ENCODE measurements at regions not wholly inside any gene's neighbourhood (a gene's known extent, or its start where the extent isn't known, plus 50 kb on each side); places are given as distances from the start of the nearest gene placed in this dataset.

GRCh38 chr10:8418631-8419030 is 364.1 kb downstream of the GATA3 start (continued):
- TF ChIP-seq CTCF (IDR thresholded peaks at IDR 0.05; ENCODE audit: low read depth, low read length, missing input control): no peak
- TF ChIP-seq GABPA (IDR thresholded peaks at IDR 0.05 in 1 of 2, conservative IDR thresholded peaks at IDR 0.05 in 1 of 2): no peak
- TF ChIP-seq RXRA (IDR thresholded peaks at IDR 0.05): no peak
- no peak for TF ChIP-seq ZBTB33 (IDR thresholded peaks at IDR 0.05)
- TF ChIP-seq FOXA2 (IDR thresholded peaks at IDR 0.05): no peak
- TF ChIP-seq FOXA1 (IDR thresholded peaks at IDR 0.05): no peak

GRCh38 chr10:8420182-8420581 is 365.7 kb downstream of the GATA3 start:
- no peaks in the 10 kb centered on the region for H3K9me3 ChIP-seq (ENCODE audit: control insufficient read depth in 4 of 4, low read length in 3 of 4)
- H3K27me3 ChIP-seq (ENCODE audit: control insufficient read depth in 4 of 4, insufficient read depth in 4 of 4, low read length in 3 of 4): no peaks in the 10 kb centered on the region
- H3K4me3 ChIP-seq (ENCODE audit: low read depth in 1 of 3, low read length in 3 of 3): no peak overlapping the region
- H3K27ac ChIP-seq (ENCODE audit: low read depth in 1 of 2, low read length in 2 of 2): no peak overlapping the region
- no peak overlapping the region for H3K9ac ChIP-seq (ENCODE audit: low read depth in 1 of 2, low read length in 2 of 2)
- WGBS: 74% methylated on average over 2 of the region's 2 CpGs
- H3K36me3 ChIP-seq (ENCODE audit: control insufficient read depth in 4 of 4, insufficient read depth in 3 of 4, low read depth in 1 of 4, low read length in 3 of 4): no peaks in the 10 kb centered on the region
- TF ChIP-seq REST (IDR thresholded peaks at IDR 0.05) (no peak), NR2F2 (IDR thresholded peaks at IDR 0.05) (no peak)
- no peak for DNase-seq (ENCODE audit: low spot score)
- H3K4me1 ChIP-seq (ENCODE audit: control insufficient read depth in 4 of 4, insufficient read depth in 4 of 4, low read length in 3 of 4): no peaks in the 10 kb centered on the region

GRCh38 chr10:8424555-8425211 is 370.2 kb downstream of the GATA3 start:
- Histone ChIP-seq H3K4me1 (ENCODE audit: control insufficient read depth in 4 of 4, insufficient read depth in 4 of 4, low read length in 3 of 4) (no peaks in the 10 kb centered on the region), H3K27ac (ENCODE audit: low read depth in 1 of 2, low read length in 2 of 2) (no peak overlapping the region), H3K9ac (ENCODE audit: low read depth in 1 of 2, low read length in 2 of 2) (no peak overlapping the region), H3K36me3 (ENCODE audit: control insufficient read depth in 4 of 4, insufficient read depth in 3 of 4, low read depth in 1 of 4, low read length in 3 of 4) (no peaks in the 10 kb centered on the region), H3K4me3 (ENCODE audit: low read depth in 1 of 3, low read length in 3 of 3) (no peak overlapping the region), H3K27me3 (ENCODE audit: control insufficient read depth in 4 of 4, insufficient read depth in 4 of 4, low read length in 3 of 4) (peaks cover 0 to 5% (median 0%) of the 10 kb centered on the region in 4 donors), H3K9me3 (ENCODE audit: control insufficient read depth in 4 of 4, low read length in 3 of 4) (no peaks in the 10 kb centered on the region)
- no peak for DNase-seq (ENCODE audit: low spot score)
- WGBS: 69% methylated on average over 3 of the region's 3 CpGs
- TF ChIP-seq YY1 (IDR thresholded peaks at IDR 0.05): no peak
- no peak for TF ChIP-seq JUND (IDR thresholded peaks at IDR 0.05)
- no peak for TF ChIP-seq RAD21 (IDR thresholded peaks at IDR 0.05)
- TF ChIP-seq EGR1 (IDR thresholded peaks at IDR 0.05; ENCODE audit: low read depth in 2 of 2): no peak
- no peak for TF ChIP-seq RXRA (IDR thresholded peaks at IDR 0.05)
- TF ChIP-seq REST (IDR thresholded peaks at IDR 0.05): no peak
- TF ChIP-seq NR2F2 (IDR thresholded peaks at IDR 0.05): no peak
- no peak for TF ChIP-seq CTCF (IDR thresholded peaks at IDR 0.05; ENCODE audit: low read depth, low read length, missing input control)
- no peak for TF ChIP-seq ZBTB33 (IDR thresholded peaks at IDR 0.05)
- no peak for TF ChIP-seq HNF4G (IDR thresholded peaks at IDR 0.05)
- TF ChIP-seq GABPA (IDR thresholded peaks at IDR 0.05 in 1 of 2, conservative IDR thresholded peaks at IDR 0.05 in 1 of 2): no peak
